ENCODE measurements at regions not wholly inside any gene's neighbourhood (a gene's known extent, or its start where the extent isn't known, plus 50 kb on each side); places are given as distances from the start of the nearest gene placed in this dataset.

- Histone ChIP-seq H3K27me3 (ENCODE audit: control insufficient read depth, insufficient read depth, low read length) (peaks cover 10% of the 10 kb centered on the region), H3K27ac (ENCODE audit: low read length) (no peak overlapping the region), H3K4me3 (ENCODE audit: low read length) (no peak overlapping the region), H3K36me3 (ENCODE audit: control insufficient read depth, low read depth, low read length) (no peaks in the 10 kb centered on the region), H3K9me3 (ENCODE audit: control insufficient read depth, low read depth, low read length) (no peaks in the 10 kb centered on the region), H3K4me1 (ENCODE audit: control insufficient read depth, low read depth, low read length) (peaks cover 6% of the 10 kb centered on the region), H3K9ac (ENCODE audit: low read length) (no peak overlapping the region)
These were observed 187.3 kb downstream of the ERMARD start for GRCh38 chr6:169938731-169939130.

- H3K4me1 ChIP-seq (ENCODE audit: control insufficient read depth, low read depth, low read length): peaks cover 6% of the 10 kb centered on the region
- H3K36me3 ChIP-seq (ENCODE audit: control insufficient read depth, low read depth, low read length): no peaks in the 10 kb centered on the region
- no peak overlapping the region for H3K27ac ChIP-seq (ENCODE audit: low read length)
- peaks cover 10% of the 10 kb centered on the region for H3K27me3 ChIP-seq (ENCODE audit: control insufficient read depth, insufficient read depth, low read length)
- no peaks in the 10 kb centered on the region for H3K9me3 ChIP-seq (ENCODE audit: control insufficient read depth, low read depth, low read length)
- no peak overlapping the region for H3K4me3 ChIP-seq (ENCODE audit: low read length)
- H3K9ac ChIP-seq (ENCODE audit: low read length): no peak overlapping the region
These were observed 186.9 kb downstream of the ERMARD start for GRCh38 chr6:169938262-169938701.

- Histone ChIP-seq H3K4me1 (ENCODE audit: control insufficient read depth, low read depth, low read length) (peaks cover 13% of the 10 kb centered on the region), H3K4me3 (ENCODE audit: low read length) (no peak overlapping the region), H3K27me3 (ENCODE audit: control insufficient read depth, insufficient read depth, low read length) (peaks cover 10% of the 10 kb centered on the region), H3K27ac (ENCODE audit: low read length) (no peak overlapping the region), H3K9ac (ENCODE audit: low read length) (no peak overlapping the region), H3K9me3 (ENCODE audit: control insufficient read depth, low read depth, low read length) (no peaks in the 10 kb centered on the region), H3K36me3 (ENCODE audit: control insufficient read depth, low read depth, low read length) (no peaks in the 10 kb centered on the region)
These were observed 186.2 kb downstream of the ERMARD start for GRCh38 chr6:169937389-169938261.

GRCh38 chr6:169936355-169936975 lies 185.0 kb downstream of the ERMARD start:
- Histone ChIP-seq H3K27me3 (ENCODE audit: control insufficient read depth, insufficient read depth, low read length) (peaks cover 10% of the 10 kb centered on the region), H3K27ac (ENCODE audit: low read length) (no peak overlapping the region), H3K4me3 (ENCODE audit: low read length) (no peak overlapping the region), H3K4me1 (ENCODE audit: control insufficient read depth, low read depth, low read length) (peaks cover 20% of the 10 kb centered on the region), H3K9me3 (ENCODE audit: control insufficient read depth, low read depth, low read length) (no peaks in the 10 kb centered on the region), H3K36me3 (ENCODE audit: control insufficient read depth, low read depth, low read length) (no peaks in the 10 kb centered on the region), H3K9ac (ENCODE audit: low read length) (no peak overlapping the region)

GRCh38 chr6:169935861-169936260 lies 184.4 kb downstream of the ERMARD start:
- peaks cover 21% of the 10 kb centered on the region for H3K4me1 ChIP-seq (ENCODE audit: control insufficient read depth, low read depth, low read length)
- H3K9ac ChIP-seq (ENCODE audit: low read length): no peak overlapping the region
- no peak overlapping the region for H3K27ac ChIP-seq (ENCODE audit: low read length)
- no peaks in the 10 kb centered on the region for H3K36me3 ChIP-seq (ENCODE audit: control insufficient read depth, low read depth, low read length)
- H3K9me3 ChIP-seq (ENCODE audit: control insufficient read depth, low read depth, low read length): no peaks in the 10 kb centered on the region
- H3K27me3 ChIP-seq (ENCODE audit: control insufficient read depth, insufficient read depth, low read length): peaks cover 10% of the 10 kb centered on the region
- no peak overlapping the region for H3K4me3 ChIP-seq (ENCODE audit: low read length)

GRCh38 chr6:169935348-169935718 lies 183.9 kb downstream of the ERMARD start:
- Histone ChIP-seq H3K36me3 (ENCODE audit: control insufficient read depth, low read depth, low read length) (no peaks in the 10 kb centered on the region), H3K9ac (ENCODE audit: low read length) (no peak overlapping the region), H3K4me1 (ENCODE audit: control insufficient read depth, low read depth, low read length) (peaks cover 21% of the 10 kb centered on the region), H3K27me3 (ENCODE audit: control insufficient read depth, insufficient read depth, low read length) (peaks cover 10% of the 10 kb centered on the region), H3K27ac (ENCODE audit: low read length) (no peak overlapping the region), H3K9me3 (ENCODE audit: control insufficient read depth, low read depth, low read length) (no peaks in the 10 kb centered on the region), H3K4me3 (ENCODE audit: low read length) (no peak overlapping the region)

- Histone ChIP-seq H3K36me3 (ENCODE audit: control insufficient read depth, low read depth, low read length) (no peaks in the 10 kb centered on the region), H3K4me1 (ENCODE audit: control insufficient read depth, low read depth, low read length) (peaks cover 21% of the 10 kb centered on the region), H3K27me3 (ENCODE audit: control insufficient read depth, insufficient read depth, low read length) (peaks cover 10% of the 10 kb centered on the region), H3K27ac (ENCODE audit: low read length) (no peak overlapping the region), H3K9me3 (ENCODE audit: control insufficient read depth, low read depth, low read length) (no peaks in the 10 kb centered on the region), H3K4me3 (ENCODE audit: low read length) (no peak overlapping the region), H3K9ac (ENCODE audit: low read length) (no peak overlapping the region)
These were observed 183.4 kb downstream of the ERMARD start for GRCh38 chr6:169934699-169935347.

- Histone ChIP-seq H3K4me3 (ENCODE audit: low read length) (no peak overlapping the region), H3K36me3 (ENCODE audit: control insufficient read depth, low read depth, low read length) (no peaks in the 10 kb centered on the region), H3K9ac (ENCODE audit: low read length) (no peak overlapping the region), H3K4me1 (ENCODE audit: control insufficient read depth, low read depth, low read length) (peaks cover 21% of the 10 kb centered on the region), H3K27me3 (ENCODE audit: control insufficient read depth, insufficient read depth, low read length) (peaks cover 10% of the 10 kb centered on the region), H3K9me3 (ENCODE audit: control insufficient read depth, low read depth, low read length) (no peaks in the 10 kb centered on the region), H3K27ac (ENCODE audit: low read length) (no peak overlapping the region)
These were observed 182.6 kb downstream of the ERMARD start for GRCh38 chr6:169933839-169934698.

GRCh38 chr6:169933251-169933821 lies 181.9 kb downstream of the ERMARD start:
- Histone ChIP-seq H3K27me3 (ENCODE audit: control insufficient read depth, insufficient read depth, low read length) (peaks cover 6% of the 10 kb centered on the region), H3K4me3 (ENCODE audit: low read length) (no peak overlapping the region), H3K4me1 (ENCODE audit: control insufficient read depth, low read depth, low read length) (peaks cover 20% of the 10 kb centered on the region), H3K27ac (ENCODE audit: low read length) (no peak overlapping the region), H3K36me3 (ENCODE audit: control insufficient read depth, low read depth, low read length) (no peaks in the 10 kb centered on the region), H3K9ac (ENCODE audit: low read length) (no peak overlapping the region), H3K9me3 (ENCODE audit: control insufficient read depth, low read depth, low read length) (no peaks in the 10 kb centered on the region)

- peaks cover 5% of the 10 kb centered on the region for H3K27me3 ChIP-seq (ENCODE audit: control insufficient read depth, insufficient read depth, low read length)
- H3K4me3 ChIP-seq (ENCODE audit: low read length): no peak overlapping the region
- no peaks in the 10 kb centered on the region for H3K9me3 ChIP-seq (ENCODE audit: control insufficient read depth, low read depth, low read length)
- no peaks in the 10 kb centered on the region for H3K36me3 ChIP-seq (ENCODE audit: control insufficient read depth, low read depth, low read length)
- no peak overlapping the region for H3K9ac ChIP-seq (ENCODE audit: low read length)
- no peak overlapping the region for H3K27ac ChIP-seq (ENCODE audit: low read length)
- H3K4me1 ChIP-seq (ENCODE audit: control insufficient read depth, low read depth, low read length): peaks cover 15% of the 10 kb centered on the region
These were observed 181.1 kb downstream of the ERMARD start for GRCh38 chr6:169932491-169932890.

- Histone ChIP-seq H3K4me1 (ENCODE audit: control insufficient read depth, low read depth, low read length) (peaks cover 15% of the 10 kb centered on the region), H3K9me3 (ENCODE audit: control insufficient read depth, low read depth, low read length) (no peaks in the 10 kb centered on the region), H3K27ac (ENCODE audit: low read length) (no peak overlapping the region), H3K27me3 (ENCODE audit: control insufficient read depth, insufficient read depth, low read length) (peaks cover 5% of the 10 kb centered on the region), H3K9ac (ENCODE audit: low read length) (no peak overlapping the region), H3K4me3 (ENCODE audit: low read length) (no peak overlapping the region), H3K36me3 (ENCODE audit: control insufficient read depth, low read depth, low read length) (no peaks in the 10 kb centered on the region)
These were observed 179.8 kb downstream of the ERMARD start for GRCh38 chr6:169931261-169931660.
